Testis (tissue), 2 donors: ENCODE measurements at regions not wholly inside any gene's neighbourhood (a gene's known extent, or its start where the extent isn't known, plus 50 kb on each side); places are given as distances from the start of the nearest gene placed in this dataset.
"Not testable (repeated sequence)": the region's sequence is repeated elsewhere in the genome, so short reads cannot be mapped to it uniquely, and the experiment has no call there.

Experiments
- DNase-seq: peaks from one replicate; pipeline ENCODE4 v3.0.0-alpha.2; 2019
- H3K27ac ChIP-seq, 2 donors: fragments of 200-600 bp; sonication (generic); one replicate each; pipeline ENCODE4 v1.5.1; 2019
- H3K27me3 ChIP-seq: fragments of 200-600 bp; sonication (generic); one replicate; pipeline ENCODE4 v1.5.1; 2019
- H3K36me3 ChIP-seq: fragments of 200-600 bp; sonication (generic); one replicate; pipeline ENCODE4 v1.5.1; 2017; ENCODE audit warnings: low read depth; ENCODE audit errors: missing control alignments
- H3K4me1 ChIP-seq: fragments of 200-600 bp; sonication (generic); one replicate; pipeline ENCODE4 v1.5.1; 2019
- H3K4me3 ChIP-seq, 2 donors: fragments of 200-600 bp; sonication (generic); one replicate each; pipeline ENCODE4 v1.5.1; 2017 to 2019
- H3K9me3 ChIP-seq: fragments of 200-600 bp; sonication (generic); one replicate; pipeline ENCODE4 v1.5.1; 2017
- WGBS, 2 donors: methylation state at CpG; one replicate each; pipeline ENCODE4 v1.1.5; 2018; 5-methylcytosine and 5-hydroxymethylcytosine counted together
- intact Hi-C: fragments of 100-400 bp; cut with DNase I; formaldehyde crosslinking; loops from one replicate; pipeline ENCODE4 v1.15.1; 2023; ENCODE audit warnings: low total_unique reads

- H3K9me3 ChIP-seq, intact Hi-C loops, H3K4me3 ChIP-seq, H3K27ac ChIP-seq, H3K36me3 ChIP-seq, H3K4me1 ChIP-seq, DNase-seq, H3K27me3 ChIP-seq: not testable (repeated sequence)
These were observed 598.8 kb downstream of the TTLL7 start for GRCh38 chr1:83400173-83400572.

DNA sequence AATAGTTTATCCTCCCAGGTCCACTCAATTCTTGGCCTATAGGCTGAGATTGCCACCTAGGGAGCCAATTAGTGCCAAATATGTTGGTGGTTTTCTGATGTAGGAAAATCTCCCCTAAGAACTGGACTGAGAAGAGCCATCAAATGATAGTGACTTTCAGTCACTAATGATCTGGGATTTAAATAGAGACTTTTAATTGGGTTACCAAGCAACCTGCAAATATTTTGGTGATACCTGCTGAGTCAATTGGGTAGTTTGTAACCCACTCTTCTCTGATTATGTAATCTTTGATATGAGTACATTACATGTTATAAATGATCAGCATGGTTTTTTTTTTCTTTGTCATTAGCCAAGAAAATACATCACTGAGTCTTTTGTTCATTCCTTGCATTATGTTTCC is 600.8 kb downstream of the TTLL7 start:
- H3K4me1 ChIP-seq, intact Hi-C loops, H3K27ac ChIP-seq, H3K4me3 ChIP-seq, DNase-seq, H3K27me3 ChIP-seq, H3K36me3 ChIP-seq, H3K9me3 ChIP-seq: not testable (repeated sequence)

GRCh38 chr1:83395130-83395529 is 603.8 kb downstream of the TTLL7 start:
- DNase-seq, H3K27ac ChIP-seq, H3K36me3 ChIP-seq, H3K4me3 ChIP-seq, H3K4me1 ChIP-seq, intact Hi-C loops, H3K27me3 ChIP-seq, H3K9me3 ChIP-seq: not testable (repeated sequence)
- 84 to 88% methylated on average over 5 of the region's 5 CpGs for WGBS, 2 donors

DNA sequence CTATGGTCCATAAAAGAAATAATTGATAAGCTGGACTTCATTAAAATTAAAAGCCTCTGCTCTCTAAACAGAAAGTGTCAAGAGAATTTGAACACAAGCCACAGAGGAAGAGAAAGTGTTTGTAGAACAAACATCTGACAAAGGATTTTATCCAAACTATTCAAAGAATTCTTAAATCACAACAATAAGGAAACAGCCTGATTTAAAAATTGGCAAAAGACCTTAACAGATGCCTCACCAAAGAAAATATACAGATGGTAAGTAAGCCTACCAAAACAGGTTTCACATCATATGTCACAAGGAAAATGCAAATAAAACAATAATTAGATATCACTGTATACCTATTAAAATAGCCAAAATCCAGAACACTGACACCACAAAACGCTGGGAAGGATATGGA is 612.0 kb downstream of the TTLL7 start:
- H3K27ac ChIP-seq, H3K4me1 ChIP-seq, H3K9me3 ChIP-seq, H3K4me3 ChIP-seq, H3K36me3 ChIP-seq, DNase-seq, intact Hi-C loops, H3K27me3 ChIP-seq: not testable (repeated sequence)
- 83 to 92% methylated on average over 1 of the region's 1 CpG for WGBS, 2 donors

DNA sequence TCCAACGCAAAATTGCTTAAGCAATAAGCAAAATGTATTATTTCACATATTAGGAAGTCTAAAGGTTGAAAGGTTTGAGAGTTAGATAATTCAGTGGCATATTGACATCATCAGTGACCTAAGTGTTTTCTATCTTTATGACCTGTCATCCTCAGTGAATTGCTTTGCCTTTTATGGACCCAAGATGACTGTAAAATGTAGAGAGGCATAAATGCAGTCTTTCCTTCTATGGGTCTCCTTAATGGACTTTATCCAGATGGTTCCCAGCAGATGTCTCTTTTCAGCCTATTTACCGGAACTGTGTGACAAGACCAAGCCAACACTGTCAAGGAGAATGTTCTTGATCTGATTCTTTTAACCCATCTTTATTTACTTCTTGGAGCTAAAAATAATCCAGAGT is 615.8 kb downstream of the TTLL7 start:
- H3K9me3 ChIP-seq, H3K4me1 ChIP-seq, H3K27me3 ChIP-seq, H3K36me3 ChIP-seq, DNase-seq, intact Hi-C loops, H3K27ac ChIP-seq, H3K4me3 ChIP-seq: not testable (repeated sequence)
- WGBS, 2 donors = 100% methylated on average over 1 of the region's 2 CpGs; no CpG with 5 or more reads in 1 of the 2 donors

DNA sequence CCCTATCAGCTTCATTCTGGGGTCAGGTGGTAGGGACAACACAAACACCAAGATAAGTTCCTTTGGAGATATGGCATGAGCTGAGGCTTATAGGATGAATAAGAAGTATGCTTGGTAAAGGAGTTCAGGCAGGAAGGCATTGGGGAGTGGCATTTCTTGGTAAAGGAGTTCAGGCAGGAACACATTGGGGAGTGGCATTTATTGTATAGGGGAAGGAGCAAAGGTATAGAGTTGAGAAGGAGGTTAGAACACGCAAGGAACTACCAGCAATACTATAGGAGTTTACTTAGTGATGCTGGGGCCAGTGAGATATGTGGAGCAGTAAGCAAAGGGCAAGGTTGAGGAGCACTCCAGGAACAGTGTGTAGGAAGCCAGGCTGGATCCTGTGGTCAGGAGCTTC is 625.9 kb downstream of the TTLL7 start:
- H3K4me1 ChIP-seq, H3K4me3 ChIP-seq, intact Hi-C loops, DNase-seq, H3K27me3 ChIP-seq, H3K36me3 ChIP-seq, H3K27ac ChIP-seq, H3K9me3 ChIP-seq: not testable (repeated sequence)
- 88 to 100% methylated on average over 1 of the region's 1 CpG for WGBS, 2 donors

DNA sequence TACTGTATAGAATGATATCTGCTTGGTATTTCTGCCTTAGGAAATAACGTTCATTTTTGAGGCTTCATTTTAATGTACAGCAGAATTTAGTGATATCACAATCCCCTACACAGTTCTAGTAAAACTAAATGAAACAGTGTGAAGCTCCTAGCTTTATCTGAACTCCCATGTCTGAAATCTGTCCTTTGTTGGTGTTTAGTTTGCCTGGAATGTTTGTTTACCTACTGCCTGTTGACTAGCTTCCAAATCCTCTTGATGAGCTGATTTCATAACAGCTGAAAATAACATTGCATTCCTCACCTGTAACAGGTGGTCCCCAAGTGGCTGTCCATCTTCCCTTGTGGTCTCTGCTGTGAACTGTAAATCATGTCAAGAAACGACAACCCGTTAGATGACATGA is 629.1 kb downstream of the TTLL7 start:
- WGBS, 2 donors = 62 to 63% methylated on average over 3 of the region's 3 CpGs
- DNase-seq, H3K27ac ChIP-seq, intact Hi-C loops, H3K9me3 ChIP-seq, H3K27me3 ChIP-seq, H3K36me3 ChIP-seq, H3K4me1 ChIP-seq, H3K4me3 ChIP-seq: not testable (repeated sequence)

GRCh38 chr1:83365320-83365719 is 633.6 kb downstream of the TTLL7 start:
- H3K36me3 ChIP-seq, H3K27ac ChIP-seq, H3K4me3 ChIP-seq, intact Hi-C loops, H3K4me1 ChIP-seq, DNase-seq, H3K27me3 ChIP-seq, H3K9me3 ChIP-seq: not testable (repeated sequence)
- WGBS, 2 donors = 88 to 95% methylated on average over 2 of the region's 2 CpGs

DNA sequence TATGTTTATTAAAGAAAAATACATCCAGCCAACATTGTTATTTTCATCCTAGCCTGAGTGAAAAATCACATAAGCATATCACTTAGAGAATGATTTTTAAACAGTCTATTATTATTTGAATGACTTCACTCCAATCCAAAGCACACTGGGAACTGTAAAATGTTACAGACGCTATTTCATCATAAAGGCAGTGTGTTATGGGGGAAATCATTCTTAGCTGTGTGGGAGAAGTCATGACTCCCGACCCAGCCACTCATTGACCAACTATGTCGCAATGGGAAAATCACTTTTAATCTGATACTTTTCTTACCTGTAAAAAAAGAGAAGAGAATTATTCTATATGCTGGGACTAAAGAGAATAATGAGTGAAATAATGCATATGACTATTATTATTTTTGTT is 653.6 kb downstream of the TTLL7 start:
- H3K4me1 ChIP-seq, H3K27ac ChIP-seq, DNase-seq, intact Hi-C loops, H3K36me3 ChIP-seq, H3K27me3 ChIP-seq, H3K4me3 ChIP-seq, H3K9me3 ChIP-seq: not testable (repeated sequence)
- 84 to 93% methylated on average over 3 of the region's 3 CpGs for WGBS, 2 donors

DNA sequence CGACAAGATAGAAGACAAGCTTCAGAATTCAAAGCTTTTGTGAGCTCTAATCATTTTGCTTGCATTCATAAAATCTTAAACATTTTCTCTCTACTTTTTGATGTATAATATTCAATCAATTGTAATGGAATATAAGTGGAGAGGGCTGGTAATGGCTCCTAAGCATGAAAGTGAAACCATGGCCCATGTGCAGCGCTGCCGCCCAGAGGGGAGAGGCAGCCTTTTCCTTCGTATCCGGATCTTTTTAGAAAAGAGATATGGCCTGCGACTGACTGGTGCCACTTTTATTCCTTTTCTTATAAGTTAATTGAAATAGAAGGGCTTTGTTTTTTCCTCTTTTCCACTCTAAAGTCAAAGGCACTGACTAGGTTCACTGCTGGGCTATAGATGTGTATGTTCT is 655.2 kb downstream of the TTLL7 start:
- DNase-seq, H3K36me3 ChIP-seq, H3K27ac ChIP-seq, H3K4me3 ChIP-seq, H3K4me1 ChIP-seq, H3K9me3 ChIP-seq, H3K27me3 ChIP-seq, intact Hi-C loops: not testable (repeated sequence)
- WGBS, 2 donors = 83 to 84% methylated on average over 6 of the region's 6 CpGs

DNA sequence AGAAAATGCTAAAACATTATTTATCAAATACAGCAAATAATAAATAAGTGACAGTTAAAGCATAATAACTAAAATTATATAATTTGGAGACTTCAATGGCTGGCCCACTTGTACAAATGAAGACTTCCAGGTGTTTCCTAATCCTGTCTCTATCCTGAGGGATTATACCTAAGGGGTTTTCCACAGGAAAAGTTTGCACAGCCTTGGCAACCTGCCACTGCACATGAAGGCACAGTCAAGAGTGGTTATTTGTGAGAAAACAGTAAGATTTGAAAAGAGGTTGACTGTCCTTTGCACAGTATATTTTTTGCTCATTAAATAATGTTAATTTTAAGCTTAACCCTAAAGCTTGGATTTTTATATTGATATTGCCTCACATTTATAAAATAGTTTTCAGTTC is 655.9 kb downstream of the TTLL7 start:
- H3K4me1 ChIP-seq, H3K27ac ChIP-seq, intact Hi-C loops, H3K9me3 ChIP-seq, H3K27me3 ChIP-seq, H3K4me3 ChIP-seq, H3K36me3 ChIP-seq, DNase-seq: not testable (repeated sequence)

DNA sequence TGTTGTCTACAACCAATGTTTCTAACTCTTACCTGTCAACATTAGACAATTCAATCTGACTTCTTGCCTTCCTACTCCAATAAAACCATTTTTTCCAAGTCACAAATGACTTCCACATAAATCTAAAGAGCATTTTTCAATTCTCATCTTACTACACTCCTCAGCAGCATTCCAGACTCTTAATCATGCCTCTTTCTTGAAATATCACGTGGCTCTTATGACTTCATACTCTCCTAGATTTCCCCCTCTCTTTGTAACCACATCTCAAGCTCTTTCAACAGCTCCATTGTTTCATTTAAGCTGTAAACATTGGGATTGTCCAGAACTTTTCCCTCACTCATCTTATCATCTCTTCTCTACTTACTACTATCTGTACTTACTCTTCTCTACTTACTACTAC is 666.6 kb downstream of the TTLL7 start:
- intact Hi-C loops, H3K36me3 ChIP-seq, H3K27ac ChIP-seq, DNase-seq, H3K27me3 ChIP-seq, H3K9me3 ChIP-seq, H3K4me1 ChIP-seq, H3K4me3 ChIP-seq: not testable (repeated sequence)
- no CpG with 5 or more reads among the region's 1 CpG for WGBS, 2 donors
